IPS DF 6.9 (cell line): ENCODE measurements at regions not wholly inside any gene's neighbourhood (a gene's known extent, or its start where the extent isn't known, plus 50 kb on each side); places are given as distances from the start of the nearest gene placed in this dataset.

Experiments
- DNase-seq: peaks from one replicate; pipeline ENCODE4 v3.0.0-alpha.2; 2013; ENCODE audit warnings: low read depth, low spot score
- H3K27ac ChIP-seq: one replicate; pipeline ENCODE4 v1.5.1; 2013; ENCODE audit warnings: low read length, control low read depth
- H3K27me3 ChIP-seq: 2 replicates; pipeline ENCODE4 v1.6.1; 2013; ENCODE audit warnings: mild to moderate bottlenecking, low read length; ENCODE audit not compliant: control insufficient read depth, insufficient read depth
- H3K36me3 ChIP-seq: 2 replicates; pipeline ENCODE4 v1.6.1; 2013; ENCODE audit warnings: low read length; ENCODE audit not compliant: control insufficient read depth, insufficient read depth
- H3K4me1 ChIP-seq: 2 replicates; pipeline ENCODE4 v1.6.1; 2013; ENCODE audit warnings: low read length; ENCODE audit not compliant: control insufficient read depth, insufficient read depth
- H3K4me3 ChIP-seq: 2 replicates; pipeline ENCODE4 v1.5.1; 2013; ENCODE audit warnings: mild to moderate bottlenecking, low read length
- H3K9me3 ChIP-seq: 2 replicates; pipeline ENCODE4 v1.6.1; 2013; ENCODE audit warnings: low read length, inconsistent platforms; ENCODE audit not compliant: control insufficient read depth, insufficient read depth
- WGBS: extraction: QIAGEN DNeasy Blood & Tissue Kit; methylation state at CpG from one replicate; pipeline ENCODE4 v1.1.7; 2013; ENCODE audit warnings: mixed read lengths, missing lambda C conversion rate; ENCODE audit not compliant: insufficient read length, insufficient coverage; 5-methylcytosine and 5-hydroxymethylcytosine counted together

GRCh38 chr10:88194961-88195367 lies 331.5 kb downstream of the PTEN start:
- H3K36me3 ChIP-seq, result no peaks in the 10 kb centered on the region
- H3K4me3 ChIP-seq, result no peak overlapping the region
- no peak overlapping the region for H3K27ac ChIP-seq
- H3K9me3 ChIP-seq, result no peaks in the 10 kb centered on the region
- no CpG with 5 or more reads among the region's 2 CpGs for WGBS
- H3K4me1 ChIP-seq, result no peaks in the 10 kb centered on the region
- DNase-seq, result no peak
- H3K27me3 ChIP-seq, result no peaks in the 10 kb centered on the region

GRCh38 chr10:88195841-88196240 lies 332.4 kb downstream of the PTEN start:
- DNase-seq, result no peak
- Histone ChIP-seq H3K4me3 (no peak overlapping the region), H3K4me1 (no peaks in the 10 kb centered on the region), H3K9me3 (no peaks in the 10 kb centered on the region), H3K27me3 (no peaks in the 10 kb centered on the region), H3K36me3 (no peaks in the 10 kb centered on the region), H3K27ac (no peak overlapping the region)
- WGBS, result no CpG with 5 or more reads among the region's 2 CpGs

GRCh38 chr10:88196291-88196690 lies 332.9 kb downstream of the PTEN start:
- Histone ChIP-seq H3K27me3 (no peaks in the 10 kb centered on the region), H3K9me3 (no peaks in the 10 kb centered on the region), H3K4me3 (no peak overlapping the region), H3K27ac (no peak overlapping the region), H3K4me1 (no peaks in the 10 kb centered on the region), H3K36me3 (no peaks in the 10 kb centered on the region)
- WGBS, result no CpG with 5 or more reads among the region's 1 CpG
- DNase-seq, result no peak

- H3K4me1 ChIP-seq, result no peaks in the 10 kb centered on the region
- WGBS, result no CpG with 5 or more reads among the region's 3 CpGs
- H3K27me3 ChIP-seq, result no peaks in the 10 kb centered on the region
- H3K36me3 ChIP-seq, result no peaks in the 10 kb centered on the region
- no peaks in the 10 kb centered on the region for H3K9me3 ChIP-seq
- no peak overlapping the region for H3K27ac ChIP-seq
- no peak for DNase-seq
- H3K4me3 ChIP-seq, result no peak overlapping the region
Observed at GRCh38 chr10:88198023-88198422, 334.6 kb downstream of the PTEN start.

GRCh38 chr10:88200312-88201032 lies 337.0 kb downstream of the PTEN start:
- no peak overlapping the region for H3K27ac ChIP-seq
- DNase-seq, result no peak
- WGBS, result no CpG with 5 or more reads among the region's 3 CpGs
- no peaks in the 10 kb centered on the region for H3K27me3 ChIP-seq
- H3K36me3 ChIP-seq, result no peaks in the 10 kb centered on the region
- no peak overlapping the region for H3K4me3 ChIP-seq
- no peaks in the 10 kb centered on the region for H3K4me1 ChIP-seq
- no peaks in the 10 kb centered on the region for H3K9me3 ChIP-seq

- WGBS, result no CpG with 5 or more reads among the region's 2 CpGs
Observed at GRCh38 chr10:88205842-88206446, 342.5 kb downstream of the PTEN start.

GRCh38 chr10:88207121-88207546 lies 343.7 kb downstream of the PTEN start:
- WGBS, result no CpG with 5 or more reads among the region's 3 CpGs
- Histone ChIP-seq H3K36me3 (no peaks in the 10 kb centered on the region), H3K9me3 (no peaks in the 10 kb centered on the region), H3K27ac (no peak overlapping the region), H3K4me1 (no peaks in the 10 kb centered on the region), H3K4me3 (no peak overlapping the region), H3K27me3 (no peaks in the 10 kb centered on the region)
- no peak for DNase-seq

More at GRCh38 chr10:88205842-88206446, 342.5 kb downstream of the PTEN start:
- DNase-seq, result no peak
- Histone ChIP-seq H3K36me3 (no peaks in the 10 kb centered on the region), H3K27ac (no peak overlapping the region), H3K4me1 (no peaks in the 10 kb centered on the region), H3K9me3 (no peaks in the 10 kb centered on the region), H3K27me3 (no peaks in the 10 kb centered on the region), H3K4me3 (no peak overlapping the region)

- Histone ChIP-seq H3K27me3 (no peaks in the 10 kb centered on the region), H3K4me1 (no peaks in the 10 kb centered on the region), H3K9me3 (no peaks in the 10 kb centered on the region), H3K36me3 (no peaks in the 10 kb centered on the region), H3K27ac (no peak overlapping the region), H3K4me3 (no peak overlapping the region)
- WGBS, result no CpG with 5 or more reads among the region's 4 CpGs
- DNase-seq, result no peak
Observed at GRCh38 chr10:88209231-88209630, 345.8 kb downstream of the PTEN start.

GRCh38 chr10:88209837-88210561 lies 346.6 kb downstream of the PTEN start:
- Histone ChIP-seq H3K4me3 (no peak overlapping the region), H3K27me3 (no peaks in the 10 kb centered on the region), H3K9me3 (no peaks in the 10 kb centered on the region), H3K36me3 (no peaks in the 10 kb centered on the region), H3K4me1 (no peaks in the 10 kb centered on the region), H3K27ac (no peak overlapping the region)
- no CpG with 5 or more reads among the region's 5 CpGs for WGBS
- no peak for DNase-seq

- Histone ChIP-seq H3K27me3 (no peaks in the 10 kb centered on the region), H3K9me3 (no peaks in the 10 kb centered on the region), H3K4me3 (no peak overlapping the region), H3K36me3 (no peaks in the 10 kb centered on the region), H3K4me1 (no peaks in the 10 kb centered on the region), H3K27ac (no peak overlapping the region)
- no peak for DNase-seq
- WGBS, result no CpG with 5 or more reads among the region's 1 CpG
Observed at GRCh38 chr10:88211230-88211629, 347.8 kb downstream of the PTEN start.
